ENCODE measurements at regions not wholly inside any gene's neighbourhood (a gene's known extent, or its start where the extent isn't known, plus 50 kb on each side); places are given as distances from the start of the nearest gene placed in this dataset.

GRCh38 chr6:68247782-68248181 is 387.3 kb upstream of the ADGRB3 start:
- H3K27me3 ChIP-seq (ENCODE audit: control insufficient read depth, insufficient read depth, low read length): no peaks in the 10 kb centered on the region
- DNase-seq (no peak), FAIRE-seq (no peak)
- no peaks in the 10 kb centered on the region for H3K36me3 ChIP-seq (ENCODE audit: control insufficient read depth in 2 of 3, insufficient read depth in 3 of 3, low read length in 3 of 3)
- intact Hi-C loops (cut with DNase I): no loop called here
- no peak overlapping the region for H3K4me3 ChIP-seq (ENCODE audit: low read length in 3 of 3)
- H3K9me3 ChIP-seq (ENCODE audit: control insufficient read depth in 2 of 3, insufficient read depth in 1 of 3, low read length in 3 of 3): no peaks in the 10 kb centered on the region
- no peak overlapping the region for H3K27ac ChIP-seq (ENCODE audit: low read depth in 2 of 2, low read length in 2 of 2)
- H3K9ac ChIP-seq (ENCODE audit: low read length in 3 of 3): no peak overlapping the region
- no peak for TF ChIP-seq CTCF (IDR thresholded peaks at IDR 0.05; ENCODE audit: borderline replicate concordance, extremely low read depth, insufficient read depth)
- no peaks in the 10 kb centered on the region for H3K4me1 ChIP-seq (ENCODE audit: control insufficient read depth in 2 of 3, insufficient read depth in 2 of 3, low read depth in 1 of 3, low read length in 3 of 3)

GRCh38 chr6:68240726-68241125 is 394.4 kb upstream of the ADGRB3 start:
- FAIRE-seq: no peak
- Histone ChIP-seq H3K4me3 (ENCODE audit: low read length in 3 of 3) (no peak overlapping the region), H3K27ac (ENCODE audit: low read depth in 2 of 2, low read length in 2 of 2) (no peak overlapping the region), H3K9ac (ENCODE audit: low read length in 3 of 3) (no peak overlapping the region), H3K27me3 (ENCODE audit: control insufficient read depth, insufficient read depth, low read length) (no peaks in the 10 kb centered on the region), H3K36me3 (ENCODE audit: control insufficient read depth in 2 of 3, insufficient read depth in 3 of 3, low read length in 3 of 3) (no peaks in the 10 kb centered on the region), H3K9me3 (ENCODE audit: control insufficient read depth in 2 of 3, insufficient read depth in 1 of 3, low read length in 3 of 3) (no peaks in the 10 kb centered on the region), H3K4me1 (ENCODE audit: control insufficient read depth in 2 of 3, insufficient read depth in 2 of 3, low read depth in 1 of 3, low read length in 3 of 3) (no peaks in the 10 kb centered on the region)
- no peak for TF ChIP-seq CTCF (IDR thresholded peaks at IDR 0.05; ENCODE audit: borderline replicate concordance, extremely low read depth, insufficient read depth)
- intact Hi-C loops (cut with DNase I): no loop called here
- DNase-seq: no peak

GRCh38 chr6:68239034-68239433 is 396.0 kb upstream of the ADGRB3 start:
- H3K27me3 ChIP-seq (ENCODE audit: control insufficient read depth, insufficient read depth, low read length): no peaks in the 10 kb centered on the region
- intact Hi-C loops (cut with DNase I): no loop called here
- H3K9ac ChIP-seq (ENCODE audit: low read length in 3 of 3): no peak overlapping the region
- H3K4me1 ChIP-seq (ENCODE audit: control insufficient read depth in 2 of 3, insufficient read depth in 2 of 3, low read depth in 1 of 3, low read length in 3 of 3): no peaks in the 10 kb centered on the region
- H3K27ac ChIP-seq (ENCODE audit: low read depth in 2 of 2, low read length in 2 of 2): no peak overlapping the region
- no peak overlapping the region for H3K4me3 ChIP-seq (ENCODE audit: low read length in 3 of 3)
- DNase-seq (no peak), FAIRE-seq (no peak)
- H3K36me3 ChIP-seq (ENCODE audit: control insufficient read depth in 2 of 3, insufficient read depth in 3 of 3, low read length in 3 of 3): no peaks in the 10 kb centered on the region
- TF ChIP-seq CTCF (IDR thresholded peaks at IDR 0.05; ENCODE audit: borderline replicate concordance, extremely low read depth, insufficient read depth): no peak
- H3K9me3 ChIP-seq (ENCODE audit: control insufficient read depth in 2 of 3, insufficient read depth in 1 of 3, low read length in 3 of 3): no peaks in the 10 kb centered on the region

- Histone ChIP-seq H3K27ac (ENCODE audit: low read depth in 2 of 2, low read length in 2 of 2) (no peak overlapping the region), H3K4me1 (ENCODE audit: control insufficient read depth in 2 of 3, insufficient read depth in 2 of 3, low read depth in 1 of 3, low read length in 3 of 3) (no peaks in the 10 kb centered on the region), H3K4me3 (ENCODE audit: low read length in 3 of 3) (no peak overlapping the region), H3K9me3 (ENCODE audit: control insufficient read depth in 2 of 3, insufficient read depth in 1 of 3, low read length in 3 of 3) (no peaks in the 10 kb centered on the region), H3K36me3 (ENCODE audit: control insufficient read depth in 2 of 3, insufficient read depth in 3 of 3, low read length in 3 of 3) (no peaks in the 10 kb centered on the region), H3K27me3 (ENCODE audit: control insufficient read depth, insufficient read depth, low read length) (no peaks in the 10 kb centered on the region), H3K9ac (ENCODE audit: low read length in 3 of 3) (no peak overlapping the region)
- FAIRE-seq (no peak), DNase-seq (no peak)
- intact Hi-C loops (cut with DNase I): no loop called here
- TF ChIP-seq CTCF (IDR thresholded peaks at IDR 0.05; ENCODE audit: borderline replicate concordance, extremely low read depth, insufficient read depth): no peak
Observed at GRCh38 chr6:68238097-68238601, 396.9 kb upstream of the ADGRB3 start.
